Mammary epithelial cell (primary cell): ENCODE measurements at regions not wholly inside any gene's neighbourhood (a gene's known extent, or its start where the extent isn't known, plus 50 kb on each side); places are given as distances from the start of the nearest gene placed in this dataset.

Experiments used
- EZH2 ChIP-seq: IDR thresholded peaks from 2 replicates; pipeline ENCODE4 v1.6.1; 2012; ENCODE audit warnings: low read length, inconsistent platforms, borderline replicate concordance
- TF ChIP-seq, protein P1 (sequence below), 2 donors: IDR thresholded peaks in 1 of 2; conservative IDR thresholded peaks in 1 of 2; 2 replicates each; pipeline ENCODE4 v1.5.1; 2011 to 2012; ENCODE audit warnings: inconsistent platforms in 2 of 2, low read length in 2 of 2, mild to moderate bottlenecking in 2 of 2, control low read depth in 1 of 2, low read depth in 1 of 2; ENCODE audit not compliant: insufficient read depth in 1 of 2; ENCODE audit errors: extremely low read depth in 1 of 2

DNA sequence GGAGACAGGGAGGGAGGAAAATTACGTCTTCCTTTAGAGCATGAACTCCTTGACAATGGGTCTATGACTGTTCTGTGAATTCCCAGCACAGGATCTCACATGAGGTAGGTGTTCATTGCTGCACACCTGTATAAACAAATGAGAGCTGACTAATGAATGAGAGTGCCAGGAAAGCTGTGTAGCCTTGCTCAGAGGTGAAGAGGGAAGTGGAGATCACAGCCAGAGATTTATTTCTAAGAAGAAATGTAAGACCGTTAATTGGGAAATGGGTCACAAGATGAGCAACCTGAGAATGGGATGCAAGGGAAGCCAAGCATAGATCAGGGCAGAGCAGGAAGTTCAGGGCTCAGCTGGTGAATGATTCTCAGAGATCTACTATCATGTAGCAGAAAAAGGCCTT, 295.1 kb downstream of the CDK5RAP2 start:
- TF ChIP-seq, protein P1, sequence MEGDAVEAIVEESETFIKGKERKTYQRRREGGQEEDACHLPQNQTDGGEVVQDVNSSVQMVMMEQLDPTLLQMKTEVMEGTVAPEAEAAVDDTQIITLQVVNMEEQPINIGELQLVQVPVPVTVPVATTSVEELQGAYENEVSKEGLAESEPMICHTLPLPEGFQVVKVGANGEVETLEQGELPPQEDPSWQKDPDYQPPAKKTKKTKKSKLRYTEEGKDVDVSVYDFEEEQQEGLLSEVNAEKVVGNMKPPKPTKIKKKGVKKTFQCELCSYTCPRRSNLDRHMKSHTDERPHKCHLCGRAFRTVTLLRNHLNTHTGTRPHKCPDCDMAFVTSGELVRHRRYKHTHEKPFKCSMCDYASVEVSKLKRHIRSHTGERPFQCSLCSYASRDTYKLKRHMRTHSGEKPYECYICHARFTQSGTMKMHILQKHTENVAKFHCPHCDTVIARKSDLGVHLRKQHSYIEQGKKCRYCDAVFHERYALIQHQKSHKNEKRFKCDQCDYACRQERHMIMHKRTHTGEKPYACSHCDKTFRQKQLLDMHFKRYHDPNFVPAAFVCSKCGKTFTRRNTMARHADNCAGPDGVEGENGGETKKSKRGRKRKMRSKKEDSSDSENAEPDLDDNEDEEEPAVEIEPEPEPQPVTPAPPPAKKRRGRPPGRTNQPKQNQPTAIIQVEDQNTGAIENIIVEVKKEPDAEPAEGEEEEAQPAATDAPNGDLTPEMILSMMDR (conservative IDR thresholded peaks at IDR 0.05 in 1 of 2, IDR thresholded peaks at IDR 0.05 in 1 of 2; ENCODE audit: extremely low read depth in 1 of 2, insufficient read depth in 1 of 2, low read depth in 1 of 2, low read length in 2 of 2), result no peak
- no peak for TF ChIP-seq EZH2
